Parathyroid adenoma (tissue), 2 donors: ENCODE measurements at regions not wholly inside any gene's neighbourhood (a gene's known extent, or its start where the extent isn't known, plus 50 kb on each side); places are given as distances from the start of the nearest gene placed in this dataset.

Experiments used
- H2AFZ ChIP-seq: fragments of 300-600 bp; sonication (generic); one replicate; pipeline ENCODE4 v1.7.0; 2017; ENCODE audit warnings: antibody characterized with exemption, mild to moderate bottlenecking
- H3K27ac ChIP-seq: fragments of 300-600 bp; sonication (generic); one replicate; pipeline ENCODE4 v1.7.0; 2017
- H3K27me3 ChIP-seq: fragments of 300-600 bp; sonication (generic); one replicate; pipeline ENCODE4 v1.7.0; 2017; ENCODE audit warnings: low read length; ENCODE audit not compliant: control insufficient read depth, insufficient read depth
- H3K36me3 ChIP-seq: fragments of 300-600 bp; sonication (generic); one replicate; pipeline ENCODE4 v1.7.0; 2017; ENCODE audit warnings: low read length; ENCODE audit not compliant: control insufficient read depth, insufficient read depth
- H3K4me1 ChIP-seq: fragments of 300-600 bp; sonication (generic); one replicate; pipeline ENCODE4 v1.7.0; 2017; ENCODE audit warnings: control low read depth
- H3K4me2 ChIP-seq: fragments of 300-600 bp; sonication (generic); one replicate; pipeline ENCODE4 v1.7.0; 2017; ENCODE audit warnings: low read length
- H3K4me3 ChIP-seq: fragments of 300-600 bp; sonication (generic); one replicate; pipeline ENCODE4 v1.7.0; 2017; ENCODE audit warnings: low read depth, low read length
- H3K79me2 ChIP-seq: fragments of 300-600 bp; sonication (generic); one replicate; pipeline ENCODE4 v1.7.0; 2017; ENCODE audit warnings: control low read depth
- H3K9ac ChIP-seq: fragments of 300-600 bp; sonication (generic); one replicate; pipeline ENCODE4 v1.7.0; 2017; ENCODE audit warnings: mild to moderate bottlenecking
- H3K9me3 ChIP-seq: fragments of 300-600 bp; sonication (generic); one replicate; pipeline ENCODE4 v1.7.0; 2017; ENCODE audit warnings: low read length; ENCODE audit not compliant: control insufficient read depth
- TF ChIP-seq, protein P1 (sequence below): fragments of 300-600 bp; sonication (generic); IDR thresholded peaks from one replicate; pipeline ENCODE4 v1.7.0; 2017; ENCODE audit warnings: antibody characterized with exemption, mild to moderate bottlenecking
- donor health status: primary hyperparathyroidism.

DNA sequence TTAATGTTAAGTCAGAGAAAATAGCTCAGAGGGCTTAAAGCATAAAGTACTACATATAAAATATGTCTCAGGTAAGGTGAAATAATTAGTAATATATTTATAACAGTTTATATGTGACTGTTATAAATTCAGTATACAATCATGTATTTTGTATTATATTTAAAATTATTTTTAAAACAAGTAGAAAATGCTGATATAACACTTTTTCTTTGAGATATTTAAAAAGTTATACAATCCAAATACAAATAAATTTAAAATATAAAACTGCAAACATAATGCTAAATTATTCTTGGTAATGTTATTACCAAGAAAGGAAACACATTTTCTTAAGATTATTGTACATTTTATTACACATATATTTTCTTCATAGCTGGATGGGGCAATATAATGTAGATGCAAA, 539.9 kb upstream of the CDH9 start:
- H3K36me3 ChIP-seq = no peaks in the 10 kb centered on the region
- no peak overlapping the region for H3K4me3 ChIP-seq
- H3K79me2 ChIP-seq = no peaks in the 10 kb centered on the region
- H2AFZ ChIP-seq = no peak overlapping the region
- H3K27ac ChIP-seq = no peak overlapping the region
- no peaks in the 10 kb centered on the region for H3K4me1 ChIP-seq
- H3K9ac ChIP-seq = no peak overlapping the region
- no peaks in the 10 kb centered on the region for H3K27me3 ChIP-seq
- H3K4me2 ChIP-seq = no peak overlapping the region
- no peaks in the 10 kb centered on the region for H3K9me3 ChIP-seq
- TF ChIP-seq, protein P1, sequence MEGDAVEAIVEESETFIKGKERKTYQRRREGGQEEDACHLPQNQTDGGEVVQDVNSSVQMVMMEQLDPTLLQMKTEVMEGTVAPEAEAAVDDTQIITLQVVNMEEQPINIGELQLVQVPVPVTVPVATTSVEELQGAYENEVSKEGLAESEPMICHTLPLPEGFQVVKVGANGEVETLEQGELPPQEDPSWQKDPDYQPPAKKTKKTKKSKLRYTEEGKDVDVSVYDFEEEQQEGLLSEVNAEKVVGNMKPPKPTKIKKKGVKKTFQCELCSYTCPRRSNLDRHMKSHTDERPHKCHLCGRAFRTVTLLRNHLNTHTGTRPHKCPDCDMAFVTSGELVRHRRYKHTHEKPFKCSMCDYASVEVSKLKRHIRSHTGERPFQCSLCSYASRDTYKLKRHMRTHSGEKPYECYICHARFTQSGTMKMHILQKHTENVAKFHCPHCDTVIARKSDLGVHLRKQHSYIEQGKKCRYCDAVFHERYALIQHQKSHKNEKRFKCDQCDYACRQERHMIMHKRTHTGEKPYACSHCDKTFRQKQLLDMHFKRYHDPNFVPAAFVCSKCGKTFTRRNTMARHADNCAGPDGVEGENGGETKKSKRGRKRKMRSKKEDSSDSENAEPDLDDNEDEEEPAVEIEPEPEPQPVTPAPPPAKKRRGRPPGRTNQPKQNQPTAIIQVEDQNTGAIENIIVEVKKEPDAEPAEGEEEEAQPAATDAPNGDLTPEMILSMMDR = no peak

DNA sequence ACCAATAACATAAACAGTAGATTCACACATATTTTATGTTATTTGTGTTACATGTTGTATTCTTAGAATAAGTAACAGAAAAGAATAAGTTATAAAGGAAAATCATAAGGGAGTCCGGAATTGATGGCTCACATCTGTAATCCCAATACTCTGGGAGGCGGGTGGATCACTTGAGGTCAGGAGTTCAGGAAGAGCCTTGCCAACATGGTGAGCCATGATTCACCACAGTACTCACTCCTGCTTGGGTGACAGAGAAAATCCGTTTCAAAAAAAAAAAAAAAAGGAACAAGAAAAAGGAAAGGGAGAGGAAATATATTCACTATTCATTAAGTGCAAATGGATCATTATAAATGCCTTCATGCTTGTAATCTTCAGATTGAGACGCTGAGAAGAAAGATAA, 533.3 kb upstream of the CDH9 start:
- no peak overlapping the region for H3K4me2 ChIP-seq
- TF ChIP-seq, protein P1 = no peak
- H3K27me3 ChIP-seq = no peaks in the 10 kb centered on the region
- H3K4me1 ChIP-seq = no peaks in the 10 kb centered on the region
- no peaks in the 10 kb centered on the region for H3K36me3 ChIP-seq
- H3K4me3 ChIP-seq = no peak overlapping the region
- H3K9ac ChIP-seq = no peak overlapping the region
- H3K79me2 ChIP-seq = no peaks in the 10 kb centered on the region
- no peaks in the 10 kb centered on the region for H3K9me3 ChIP-seq
- no peak overlapping the region for H2AFZ ChIP-seq
- no peak overlapping the region for H3K27ac ChIP-seq

DNA sequence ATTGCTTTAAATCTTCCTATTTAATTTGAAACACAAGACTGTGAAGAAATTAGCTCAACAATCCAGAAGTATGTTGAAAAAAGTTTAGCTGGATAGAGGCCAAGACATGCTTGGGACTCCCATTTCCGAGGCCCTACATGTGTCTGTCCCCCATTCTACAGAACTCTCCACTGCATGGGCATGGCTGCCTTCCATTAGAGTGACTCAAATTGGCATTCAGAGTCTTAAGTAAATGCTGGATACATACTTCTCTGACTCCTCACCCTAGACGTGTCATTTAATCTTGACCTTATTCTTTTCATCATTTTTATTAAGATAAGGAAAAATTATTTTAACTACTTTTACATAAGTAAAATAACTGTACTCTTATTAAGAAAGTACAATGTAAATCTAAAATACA, 530.4 kb upstream of the CDH9 start:
- H3K9ac ChIP-seq = no peak overlapping the region
- H3K4me2 ChIP-seq = no peak overlapping the region
- H3K4me1 ChIP-seq = no peaks in the 10 kb centered on the region
- H3K4me3 ChIP-seq = no peak overlapping the region
- TF ChIP-seq, protein P1 = no peak
- no peaks in the 10 kb centered on the region for H3K79me2 ChIP-seq
- H3K27me3 ChIP-seq = no peaks in the 10 kb centered on the region
- H3K27ac ChIP-seq = no peak overlapping the region
- H2AFZ ChIP-seq = no peak overlapping the region
- no peaks in the 10 kb centered on the region for H3K36me3 ChIP-seq
- H3K9me3 ChIP-seq = no peaks in the 10 kb centered on the region

DNA sequence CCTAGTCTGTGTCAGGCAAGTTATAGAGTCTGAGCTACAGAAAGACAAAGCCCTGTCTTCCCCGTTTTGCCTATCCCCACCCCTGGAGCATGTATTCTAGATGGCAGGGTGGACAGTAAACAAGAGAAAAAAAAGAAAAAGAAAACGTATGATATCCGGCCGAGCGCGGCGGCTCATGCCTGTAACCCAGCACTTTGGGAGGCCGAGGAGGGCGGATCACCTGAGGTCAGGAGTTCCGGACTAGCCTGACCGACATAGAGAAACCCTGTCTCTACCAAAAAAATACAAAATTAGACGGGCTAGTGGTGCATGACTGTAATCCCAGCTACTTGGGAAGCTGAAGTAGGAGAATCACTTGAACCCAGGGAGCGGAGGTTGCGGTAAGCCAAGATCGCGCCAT, 523.0 kb upstream of the CDH9 start:
- Histone ChIP-seq H3K4me1 (no peaks in the 10 kb centered on the region), H3K36me3 (no peaks in the 10 kb centered on the region), H3K4me3 (no peak overlapping the region), H3K27me3 (no peaks in the 10 kb centered on the region), H3K79me2 (no peaks in the 10 kb centered on the region), H2AFZ (no peak overlapping the region), H3K9ac (no peak overlapping the region), H3K9me3 (no peaks in the 10 kb centered on the region), H3K4me2 (no peak overlapping the region), H3K27ac (no peak overlapping the region)
- TF ChIP-seq, protein P1 = no peak

DNA sequence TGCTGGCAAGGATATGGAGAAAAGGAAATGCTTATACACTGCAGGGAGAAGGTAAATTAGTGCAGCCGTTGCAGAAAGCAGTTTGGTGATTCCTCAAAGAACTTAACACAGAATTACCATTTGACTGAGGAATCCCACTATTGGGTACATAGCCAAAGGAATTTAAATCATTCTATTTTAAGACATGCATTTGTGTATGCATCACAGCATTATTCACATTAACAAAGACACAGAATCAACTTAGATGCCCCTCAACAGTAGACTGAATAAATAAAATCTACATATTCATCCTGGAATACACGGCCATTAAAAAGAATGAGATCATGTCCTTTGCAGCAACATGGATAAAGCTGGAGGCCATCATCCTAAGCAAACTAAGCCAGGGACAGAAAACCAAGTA, 510.1 kb upstream of the CDH9 start:
- no peaks in the 10 kb centered on the region for H3K79me2 ChIP-seq
- H3K4me2 ChIP-seq = no peak overlapping the region
- H3K27ac ChIP-seq = no peak overlapping the region
- H3K36me3 ChIP-seq = no peaks in the 10 kb centered on the region
- no peaks in the 10 kb centered on the region for H3K4me1 ChIP-seq
- H2AFZ ChIP-seq = no peak overlapping the region
- H3K4me3 ChIP-seq = no peak overlapping the region
- TF ChIP-seq, protein P1 = no peak
- no peaks in the 10 kb centered on the region for H3K27me3 ChIP-seq
- H3K9me3 ChIP-seq = no peaks in the 10 kb centered on the region
- H3K9ac ChIP-seq = no peak overlapping the region
